Upper lobe of left lung (tissue), 6 donors: ENCODE measurements at regions not wholly inside any gene's neighbourhood (a gene's known extent, or its start where the extent isn't known, plus 50 kb on each side); places are given as distances from the start of the nearest gene placed in this dataset.

Experiments
- ATAC-seq, 2 donors: fragments of 200-7000 bp; cut with Tn5 transposase; one replicate each; pipeline ENCODE4 v1.9.1; 2022; ENCODE audit warnings: mild to moderate bottlenecking in 2 of 2, moderate library complexity in 2 of 2; ENCODE audit not compliant: low FRiP score in 2 of 2
- DNase-seq, 2 donors: peaks; one replicate each; pipeline ENCODE4 v3.0.0-alpha.2; 2019 to 2020
- H3K27ac ChIP-seq, 4 donors: fragments of 200-600 bp; sonication (generic); one replicate each; pipeline ENCODE4 v1.5.1; 2016 to 2019
- H3K27me3 ChIP-seq, 4 donors: fragments of 200-600 bp; sonication (generic); one replicate each; pipeline ENCODE4 v1.5.1; 2017 to 2019
- H3K36me3 ChIP-seq, 4 donors: fragments of 200-600 bp; sonication (generic); one replicate each; pipeline ENCODE4 v1.5.1; 2016 to 2019
- H3K4me1 ChIP-seq, 4 donors: fragments of 200-600 bp; sonication (generic); one replicate each; pipeline ENCODE4 v1.5.1; 2018 to 2019
- H3K4me3 ChIP-seq, 4 donors: fragments of 200-600 bp; sonication (generic); one replicate each; pipeline ENCODE4 v1.5.1; 2017 to 2019; ENCODE audit warnings: mild to moderate bottlenecking in 2 of 4, moderate library complexity in 1 of 4
- H3K9me3 ChIP-seq, 4 donors: fragments of 200-600 bp; sonication (generic); one replicate each; pipeline ENCODE4 v1.5.1; 2018 to 2019
- CTCF ChIP-seq, 6 experiments: fragments of 450-650 bp in 4 of 6; fragments of 200-600 bp in 2 of 6; sonication (generic) in 2 of 6; IDR thresholded peaks; one replicate each; pipeline ENCODE4 v1.5.1; 2016 to 2019; ENCODE audit warnings: antibody characterized with exemption in 6 of 6
- EP300 ChIP-seq, 4 donors: sonication (generic); formaldehyde crosslinking; IDR thresholded peaks; one replicate each; pipeline ENCODE4 v1.5.1; 2017; ENCODE audit warnings: antibody characterized with exemption in 4 of 4, control low read depth in 2 of 4
- POLR2A ChIP-seq, 4 donors: fragments of 450-650 bp; IDR thresholded peaks; one replicate each; pipeline ENCODE4 v1.5.1; 2016 to 2017; ENCODE audit warnings: antibody characterized with exemption in 4 of 4, mild to moderate bottlenecking in 2 of 4
- POLR2AphosphoS5 ChIP-seq, 2 donors: sonication (generic); formaldehyde crosslinking; IDR thresholded peaks; one replicate each; pipeline ENCODE4 v1.5.1; 2017; ENCODE audit warnings: antibody characterized with exemption in 2 of 2
- WGBS, 2 donors: methylation state at CpG; one replicate each; pipeline ENCODE4 v1.1.5; 2017 to 2018; 5-methylcytosine and 5-hydroxymethylcytosine counted together
- donor health status: DM: no; HTN: no; CAD: no; lungs with moderate emphysema.
- donor health status: DM: no; HTN: yes; CAD: no; lungs with severe emphysema.

DNA sequence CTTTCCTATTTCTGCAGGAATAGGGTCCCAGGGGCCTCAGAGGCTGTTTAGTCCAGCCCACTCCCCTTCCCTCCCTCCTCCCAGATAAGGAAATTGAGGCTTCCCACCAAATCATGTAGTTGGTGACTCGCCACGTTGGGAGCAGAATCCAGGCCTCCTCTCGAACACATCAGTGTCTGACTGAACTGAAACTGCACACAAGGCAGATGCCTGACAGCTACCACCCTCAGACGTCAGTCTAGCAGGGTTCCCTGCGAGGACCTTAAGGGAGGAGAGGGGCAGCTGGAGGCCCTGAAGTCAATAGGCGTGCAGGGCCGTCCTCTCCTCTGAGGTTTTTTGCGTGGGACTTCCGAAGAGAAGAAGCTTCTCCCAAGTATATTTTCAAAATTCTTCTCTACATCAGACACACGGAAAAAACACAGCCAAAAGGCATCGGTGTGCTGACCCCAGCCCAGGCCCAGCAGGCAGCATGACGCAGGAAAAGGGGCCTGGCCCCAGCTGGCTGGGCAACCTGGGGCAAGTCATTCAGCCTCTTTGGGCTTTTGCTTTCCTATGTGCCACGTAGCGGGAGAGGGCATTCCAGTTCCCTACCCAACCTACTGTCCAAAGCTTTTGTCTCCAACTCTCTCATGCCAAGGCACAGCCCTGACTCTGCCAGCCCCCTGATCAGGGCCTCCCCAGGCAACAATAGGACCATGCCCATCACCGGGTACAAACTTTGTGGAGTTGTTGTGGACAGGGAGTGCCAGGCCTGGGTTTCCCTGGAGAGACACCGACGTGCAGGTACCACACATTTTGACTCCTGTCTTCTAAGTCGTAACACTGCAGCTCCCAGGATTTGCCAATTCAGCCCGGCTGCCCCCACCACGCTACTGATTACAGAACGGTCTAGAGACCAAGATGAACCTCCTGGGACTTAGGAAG lies 283.1 kb downstream of the XXYLT1 start:
- Histone ChIP-seq H3K27me3 (no peaks in the 10 kb centered on the region), H3K9me3 (no peaks in the 10 kb centered on the region), H3K4me1 (peaks cover 9 to 16% (median 14%) of the 10 kb centered on the region in 4 donors), H3K27ac (no peak overlapping the region), H3K36me3 (no peaks in the 10 kb centered on the region), H3K4me3 (no peak overlapping the region)
- DNase-seq (no peak), ATAC-seq (no peak)
- TF ChIP-seq EP300 (IDR thresholded peaks at IDR 0.05) = no peak
- 88 to 94% methylated on average over 16 to 21 of the region's 21 CpGs for WGBS, 2 donors

- H3K27ac ChIP-seq = no peak overlapping the region
- no peaks in the 10 kb centered on the region for H3K36me3 ChIP-seq
- H3K27me3 ChIP-seq = no peaks in the 10 kb centered on the region
- TF ChIP-seq POLR2A (IDR thresholded peaks at IDR 0.05) = no peak
- no peak for TF ChIP-seq POLR2AphosphoS5 (IDR thresholded peaks at IDR 0.05)
- TF ChIP-seq CTCF (IDR thresholded peaks at IDR 0.05) = no peak
- no peak for TF ChIP-seq EP300 (IDR thresholded peaks at IDR 0.05)
- peaks cover 9 to 16% (median 14%) of the 10 kb centered on the region in 4 donors for H3K4me1 ChIP-seq
- DNase-seq = no peak
- no peaks in the 10 kb centered on the region for H3K9me3 ChIP-seq
- WGBS, 2 donors = 74 to 88% methylated on average over 7 to 8 of the region's 8 CpGs
- H3K4me3 ChIP-seq = no peak overlapping the region
- ATAC-seq = no peak
These were observed 282.3 kb downstream of the XXYLT1 start for GRCh38 chr3:194988495-194989165.

- Histone ChIP-seq H3K27ac (no peak overlapping the region), H3K27me3 (no peaks in the 10 kb centered on the region), H3K9me3 (no peaks in the 10 kb centered on the region), H3K4me1 (peaks cover 9 to 16% (median 14%) of the 10 kb centered on the region in 4 donors), H3K4me3 (no peak overlapping the region), H3K36me3 (no peaks in the 10 kb centered on the region)
- DNase-seq (no peak), ATAC-seq (no peak)
- TF ChIP-seq CTCF (IDR thresholded peaks at IDR 0.05) = no peak
- no peak for TF ChIP-seq POLR2A (IDR thresholded peaks at IDR 0.05)
- no peak for TF ChIP-seq POLR2AphosphoS5 (IDR thresholded peaks at IDR 0.05)
- no peak for TF ChIP-seq EP300 (IDR thresholded peaks at IDR 0.05)
- 91 to 94% methylated on average over 6 to 10 of the region's 10 CpGs for WGBS, 2 donors
These were observed 281.7 kb downstream of the XXYLT1 start for GRCh38 chr3:194989241-194989640.

DNA sequence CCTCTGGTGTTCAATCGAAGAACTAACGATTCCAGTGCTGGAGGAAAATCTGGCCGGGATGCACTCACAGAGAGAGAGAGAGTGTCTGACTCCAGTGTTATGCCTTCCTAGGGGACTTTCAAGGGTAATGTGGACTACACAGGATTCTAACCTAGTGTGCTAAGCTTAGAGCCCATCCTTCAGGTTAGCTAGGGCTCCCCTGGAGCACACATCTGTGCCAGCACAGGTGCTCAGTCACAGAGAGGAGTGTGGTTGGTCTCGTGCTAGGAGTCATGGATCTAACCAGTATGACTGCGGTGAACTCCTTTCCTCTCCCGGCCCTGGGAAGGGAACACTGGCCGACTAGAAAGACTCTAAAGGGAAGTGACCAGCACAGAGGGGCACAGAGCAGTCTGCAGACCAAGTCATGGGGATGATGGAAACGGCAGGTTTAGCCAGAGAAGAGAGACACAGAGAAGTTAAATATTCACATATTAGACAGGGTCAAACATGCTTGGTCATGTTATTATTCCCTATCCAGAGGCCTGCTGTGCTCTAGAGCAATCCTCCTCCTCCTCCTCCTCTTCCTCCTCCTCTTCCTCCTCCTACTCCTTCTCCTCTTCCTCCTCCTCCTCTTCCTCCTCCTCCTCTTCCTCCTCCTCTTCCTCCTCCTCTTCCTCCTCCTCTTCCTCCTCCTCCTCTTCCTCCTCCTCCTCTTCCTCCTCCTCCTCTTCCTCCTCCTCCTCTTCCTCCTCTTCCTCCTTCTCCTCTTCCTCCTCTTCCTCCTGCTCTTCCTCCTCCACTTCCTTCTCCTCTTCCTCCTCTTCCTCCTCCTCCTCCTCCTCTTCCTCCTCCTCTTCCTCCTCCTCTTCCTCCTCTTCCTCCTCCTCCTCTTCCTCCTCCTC lies 280.3 kb downstream of the XXYLT1 start:
- 68 to 81% methylated on average over 8 of the region's 8 CpGs for WGBS, 2 donors
- Histone ChIP-seq H3K27me3 (no peaks in the 10 kb centered on the region), H3K4me3 (no peak overlapping the region), H3K4me1 (peaks cover 0 to 2% (median under 1%) of the 10 kb centered on the region in 4 donors), H3K36me3 (no peaks in the 10 kb centered on the region), H3K27ac (no peak overlapping the region), H3K9me3 (no peaks in the 10 kb centered on the region)
- DNase-seq = no peak
- TF ChIP-seq CTCF (IDR thresholded peaks at IDR 0.05) (no peak), EP300 (IDR thresholded peaks at IDR 0.05) (no peak), POLR2AphosphoS5 (IDR thresholded peaks at IDR 0.05) (no peak), POLR2A (IDR thresholded peaks at IDR 0.05) (no peak)
- no peak for ATAC-seq

GRCh38 chr3:194991338-194991654 lies 279.7 kb downstream of the XXYLT1 start:
- H3K4me3 ChIP-seq = no peak overlapping the region
- H3K27ac ChIP-seq = no peak overlapping the region
- H3K4me1 ChIP-seq = no peaks in the 10 kb centered on the region
- no peaks in the 10 kb centered on the region for H3K27me3 ChIP-seq
- no peaks in the 10 kb centered on the region for H3K36me3 ChIP-seq
- no peak for ATAC-seq
- TF ChIP-seq EP300 (IDR thresholded peaks at IDR 0.05) = no peak
- TF ChIP-seq POLR2A (IDR thresholded peaks at IDR 0.05) = no peak
- TF ChIP-seq POLR2AphosphoS5 (IDR thresholded peaks at IDR 0.05) = no peak
- no peak for TF ChIP-seq CTCF (IDR thresholded peaks at IDR 0.05)
- no peaks in the 10 kb centered on the region for H3K9me3 ChIP-seq
- no peak for DNase-seq
- 70 to 95% methylated on average over 4 of the region's 4 CpGs for WGBS, 2 donors
